SK-N-SH treated with all-trans-retinoic acid at 6 μM for 48 hours (cell line): ENCODE measurements at regions not wholly inside any gene's neighbourhood (a gene's known extent, or its start where the extent isn't known, plus 50 kb on each side); places are given as distances from the start of the nearest gene placed in this dataset.

Experiments used
- ATAC-seq: fragments of 200-7000 bp; cut with Tn5 transposase; 3 replicates; pipeline ENCODE4 v1.9.1; 2020; ENCODE audit warnings: mild to moderate bottlenecking, moderate library complexity
- BACH2 ChIP-seq: fragments of 250-450 bp; sonication (Bioruptor Pico); IDR thresholded peaks from 2 replicates; pipeline ENCODE4 v1.9.0; 2021; ENCODE audit warnings: mild to moderate bottlenecking, borderline replicate concordance
- CSDC2 ChIP-seq: fragments of 250-450 bp; sonication (Bioruptor Pico); IDR thresholded peaks from 2 replicates; pipeline ENCODE4 v1.5.0; 2020; ENCODE audit warnings: mild to moderate bottlenecking, moderate library complexity
- ESRRG ChIP-seq: fragments of 250-450 bp; sonication (Bioruptor Pico); IDR thresholded peaks from 2 replicates; pipeline ENCODE4 v1.6.1; 2021; ENCODE audit warnings: mild to moderate bottlenecking
- GLIS3 ChIP-seq: fragments of 250-450 bp; sonication (Bioruptor Pico); IDR thresholded peaks from 2 replicates; pipeline ENCODE4 v1.5.0; 2020; ENCODE audit warnings: mild to moderate bottlenecking, moderate library complexity
- ISL1 ChIP-seq: fragments of 250-450 bp; sonication (Bioruptor Pico); IDR thresholded peaks from 2 replicates; pipeline ENCODE4 v2.1.2; 2022; ENCODE audit warnings: mild to moderate bottlenecking, moderate library complexity
- OSR1 ChIP-seq: fragments of 250-450 bp; sonication (Bioruptor Pico); IDR thresholded peaks from 2 replicates; pipeline ENCODE4 v1.8.0; 2022; ENCODE audit warnings: moderate library complexity, mild to moderate bottlenecking, inconsistent platforms
- PPARA ChIP-seq: fragments of 250-450 bp; sonication (Bioruptor Pico); IDR thresholded peaks from 2 replicates; pipeline ENCODE4 v1.5.0; 2020; ENCODE audit warnings: mild to moderate bottlenecking, borderline replicate concordance
- RARB ChIP-seq: fragments of 250-450 bp; sonication (Bioruptor Pico); IDR thresholded peaks from 2 replicates; pipeline ENCODE4 v1.8.0; 2021; ENCODE audit warnings: mild to moderate bottlenecking, moderate library complexity
- SNAI2 ChIP-seq: fragments of 250-450 bp; sonication (Bioruptor Pico); IDR thresholded peaks from 2 replicates; pipeline ENCODE4 v1.5.0; 2020; ENCODE audit warnings: mild to moderate bottlenecking, moderate library complexity
- TCF4 ChIP-seq: fragments of 250-450 bp; sonication (Bioruptor Pico); IDR thresholded peaks from 2 replicates; pipeline ENCODE4 v1.8.0; 2021; ENCODE audit warnings: mild to moderate bottlenecking, moderate library complexity, borderline replicate concordance
- TOX ChIP-seq: fragments of 250-450 bp; sonication (Bioruptor Pico); IDR thresholded peaks from 2 replicates; pipeline ENCODE4 v1.8.0; 2021; ENCODE audit warnings: mild to moderate bottlenecking, moderate library complexity, borderline replicate concordance
- ZC3H10 ChIP-seq: fragments of 250-450 bp; sonication (Bioruptor Pico); IDR thresholded peaks from 2 replicates; pipeline ENCODE4 v1.5.1; 2021; ENCODE audit warnings: mild to moderate bottlenecking, moderate library complexity
- ZFP30 ChIP-seq: fragments of 450-650 bp; formaldehyde crosslinking; IDR thresholded peaks from 2 replicates; pipeline ENCODE4 v1.5.0; 2022; ENCODE audit warnings: mild to moderate bottlenecking, moderate library complexity
- ZNF565 ChIP-seq: fragments of 450-650 bp; formaldehyde crosslinking; conservative IDR thresholded peaks from 2 replicates; pipeline ENCODE4 v1.5.0; 2020; ENCODE audit warnings: low read depth, mild to moderate bottlenecking, moderate library complexity
- ZNF70 ChIP-seq: fragments of 450-650 bp; formaldehyde crosslinking; IDR thresholded peaks from 2 replicates; pipeline ENCODE4 v1.5.0; 2020; ENCODE audit warnings: mild to moderate bottlenecking, moderate library complexity
- ZNF8 ChIP-seq: fragments of 450-650 bp; formaldehyde crosslinking; IDR thresholded peaks from 2 replicates; pipeline ENCODE4 v1.5.0; 2020; ENCODE audit warnings: mild to moderate bottlenecking, moderate library complexity
- TF ChIP-seq, protein P1 (sequence below): fragments of 250-450 bp; sonication (Bioruptor Pico); IDR thresholded peaks from 2 replicates; pipeline ENCODE4 v1.8.0; 2020; ENCODE audit warnings: mild to moderate bottlenecking, moderate library complexity, borderline replicate concordance
- TF ChIP-seq, protein P2 (sequence below): fragments of 250-450 bp; sonication (Bioruptor Pico); IDR thresholded peaks from 2 replicates; pipeline ENCODE4 v1.8.0; 2021; ENCODE audit warnings: low read depth, mild to moderate bottlenecking, moderate library complexity, borderline replicate concordance
- TF ChIP-seq, protein P3 (sequence below): fragments of 250-450 bp; sonication (Bioruptor Pico); IDR thresholded peaks from 2 replicates; pipeline ENCODE4 v1.5.1; 2021; ENCODE audit warnings: mild to moderate bottlenecking, moderate library complexity
- TF ChIP-seq, protein P4 (sequence below): fragments of 250-450 bp; sonication (Bioruptor Pico); IDR thresholded peaks from 2 replicates; pipeline ENCODE4 v1.5.1; 2020; ENCODE audit warnings: low read depth, mild to moderate bottlenecking, moderate library complexity
- TF ChIP-seq, protein P5 (sequence below): fragments of 250-450 bp; sonication (Bioruptor Pico); IDR thresholded peaks from 2 replicates; pipeline ENCODE4 v1.5.0; 2020; ENCODE audit warnings: mild to moderate bottlenecking, moderate library complexity

DNA sequence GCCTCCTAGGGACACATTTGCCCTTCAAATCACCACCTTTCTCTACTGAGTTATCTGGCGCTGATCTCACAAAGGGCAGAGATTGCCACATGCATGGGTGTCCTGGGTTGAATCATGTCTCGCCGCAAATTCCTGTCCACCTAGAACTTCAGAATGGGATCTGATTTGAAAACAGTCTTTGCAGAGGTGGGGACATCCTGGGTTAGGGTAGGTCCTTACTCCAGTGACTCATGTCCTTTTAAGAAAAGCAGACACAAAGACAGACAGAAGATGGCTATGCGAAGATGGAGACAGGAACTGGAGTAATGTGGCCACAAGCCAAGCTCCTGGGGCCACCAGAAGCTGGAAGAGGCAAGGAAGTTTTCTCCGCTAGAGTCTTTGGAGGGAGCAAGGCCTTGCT lies 197.4 kb upstream of the SMIM21 start:
- TF ChIP-seq, protein P1, sequence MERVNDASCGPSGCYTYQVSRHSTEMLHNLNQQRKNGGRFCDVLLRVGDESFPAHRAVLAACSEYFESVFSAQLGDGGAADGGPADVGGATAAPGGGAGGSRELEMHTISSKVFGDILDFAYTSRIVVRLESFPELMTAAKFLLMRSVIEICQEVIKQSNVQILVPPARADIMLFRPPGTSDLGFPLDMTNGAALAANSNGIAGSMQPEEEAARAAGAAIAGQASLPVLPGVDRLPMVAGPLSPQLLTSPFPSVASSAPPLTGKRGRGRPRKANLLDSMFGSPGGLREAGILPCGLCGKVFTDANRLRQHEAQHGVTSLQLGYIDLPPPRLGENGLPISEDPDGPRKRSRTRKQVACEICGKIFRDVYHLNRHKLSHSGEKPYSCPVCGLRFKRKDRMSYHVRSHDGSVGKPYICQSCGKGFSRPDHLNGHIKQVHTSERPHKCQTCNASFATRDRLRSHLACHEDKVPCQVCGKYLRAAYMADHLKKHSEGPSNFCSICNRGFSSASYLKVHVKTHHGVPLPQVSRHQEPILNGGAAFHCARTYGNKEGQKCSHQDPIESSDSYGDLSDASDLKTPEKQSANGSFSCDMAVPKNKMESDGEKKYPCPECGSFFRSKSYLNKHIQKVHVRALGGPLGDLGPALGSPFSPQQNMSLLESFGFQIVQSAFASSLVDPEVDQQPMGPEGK, result no peak
- TF ChIP-seq BACH2 (no peak), RARB (CRISPR knock-in tag) (no peak), ZFP30 (CRISPR knock-in tag) (no peak)
- TF ChIP-seq, protein P2, sequence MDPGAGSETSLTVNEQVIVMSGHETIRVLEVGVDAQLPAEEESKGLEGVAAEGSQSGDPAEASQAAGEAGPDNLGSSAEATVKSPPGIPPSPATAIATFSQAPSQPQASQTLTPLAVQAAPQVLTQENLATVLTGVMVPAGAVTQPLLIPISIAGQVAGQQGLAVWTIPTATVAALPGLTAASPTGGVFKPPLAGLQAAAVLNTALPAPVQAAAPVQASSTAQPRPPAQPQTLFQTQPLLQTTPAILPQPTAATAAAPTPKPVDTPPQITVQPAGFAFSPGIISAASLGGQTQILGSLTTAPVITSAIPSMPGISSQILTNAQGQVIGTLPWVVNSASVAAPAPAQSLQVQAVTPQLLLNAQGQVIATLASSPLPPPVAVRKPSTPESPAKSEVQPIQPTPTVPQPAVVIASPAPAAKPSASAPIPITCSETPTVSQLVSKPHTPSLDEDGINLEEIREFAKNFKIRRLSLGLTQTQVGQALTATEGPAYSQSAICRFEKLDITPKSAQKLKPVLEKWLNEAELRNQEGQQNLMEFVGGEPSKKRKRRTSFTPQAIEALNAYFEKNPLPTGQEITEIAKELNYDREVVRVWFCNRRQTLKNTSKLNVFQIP (CRISPR knock-in tag), result no peak
- TF ChIP-seq, protein P3, sequence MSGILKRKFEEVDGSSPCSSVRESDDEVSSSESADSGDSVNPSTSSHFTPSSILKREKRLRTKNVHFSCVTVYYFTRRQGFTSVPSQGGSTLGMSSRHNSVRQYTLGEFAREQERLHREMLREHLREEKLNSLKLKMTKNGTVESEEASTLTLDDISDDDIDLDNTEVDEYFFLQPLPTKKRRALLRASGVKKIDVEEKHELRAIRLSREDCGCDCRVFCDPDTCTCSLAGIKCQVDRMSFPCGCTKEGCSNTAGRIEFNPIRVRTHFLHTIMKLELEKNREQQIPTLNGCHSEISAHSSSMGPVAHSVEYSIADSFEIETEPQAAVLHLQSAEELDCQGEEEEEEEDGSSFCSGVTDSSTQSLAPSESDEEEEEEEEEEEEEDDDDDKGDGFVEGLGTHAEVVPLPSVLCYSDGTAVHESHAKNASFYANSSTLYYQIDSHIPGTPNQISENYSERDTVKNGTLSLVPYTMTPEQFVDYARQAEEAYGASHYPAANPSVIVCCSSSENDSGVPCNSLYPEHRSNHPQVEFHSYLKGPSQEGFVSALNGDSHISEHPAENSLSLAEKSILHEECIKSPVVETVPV (CRISPR knock-in tag), result no peak
- ATAC-seq, result no peak

DNA sequence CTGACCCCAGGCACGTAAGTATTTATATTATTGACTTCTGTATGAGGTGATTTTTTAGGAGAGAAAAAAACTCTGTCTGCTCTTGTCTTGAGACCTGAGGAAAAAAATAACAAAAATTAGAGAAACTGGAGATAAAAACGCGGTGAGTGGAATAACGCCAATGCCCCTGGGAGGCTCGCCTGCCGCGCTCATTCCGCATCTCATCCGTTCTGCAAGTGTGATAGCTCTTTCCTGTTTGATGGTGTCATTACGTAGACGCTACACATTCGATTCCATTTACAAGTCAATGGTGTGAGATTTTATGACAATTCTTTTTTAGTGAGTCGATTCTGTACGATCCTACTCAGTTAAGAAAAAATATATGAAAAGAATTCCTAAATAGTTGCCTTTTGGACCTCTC lies 194.3 kb upstream of the SMIM21 start:
- ATAC-seq, result no peak
- no peak for TF ChIP-seq SNAI2 (CRISPR knock-in tag)
- TF ChIP-seq, protein P4, sequence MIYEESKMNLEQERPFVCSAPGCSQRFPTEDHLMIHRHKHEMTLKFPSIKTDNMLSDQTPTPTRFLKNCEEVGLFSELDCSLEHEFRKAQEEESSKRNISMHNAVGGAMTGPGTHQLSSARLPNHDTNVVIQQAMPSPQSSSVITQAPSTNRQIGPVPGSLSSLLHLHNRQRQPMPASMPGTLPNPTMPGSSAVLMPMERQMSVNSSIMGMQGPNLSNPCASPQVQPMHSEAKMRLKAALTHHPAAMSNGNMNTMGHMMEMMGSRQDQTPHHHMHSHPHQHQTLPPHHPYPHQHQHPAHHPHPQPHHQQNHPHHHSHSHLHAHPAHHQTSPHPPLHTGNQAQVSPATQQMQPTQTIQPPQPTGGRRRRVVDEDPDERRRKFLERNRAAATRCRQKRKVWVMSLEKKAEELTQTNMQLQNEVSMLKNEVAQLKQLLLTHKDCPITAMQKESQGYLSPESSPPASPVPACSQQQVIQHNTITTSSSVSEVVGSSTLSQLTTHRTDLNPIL (CRISPR knock-in tag), result no peak
- TF ChIP-seq GLIS3, result no peak
- TF ChIP-seq, protein P1, result no peak
- no peak for TF ChIP-seq TOX (CRISPR knock-in tag)
- TF ChIP-seq OSR1 (CRISPR knock-in tag), result no peak
- no peak for TF ChIP-seq ZFP30 (CRISPR knock-in tag)
- no peak for TF ChIP-seq RARB (CRISPR knock-in tag)
- TF ChIP-seq ZNF70 (CRISPR knock-in tag), result no peak
- no peak for TF ChIP-seq ZC3H10 (CRISPR knock-in tag)
- no peak for TF ChIP-seq ISL1 (CRISPR knock-in tag)
- TF ChIP-seq ZNF8 (CRISPR knock-in tag), result no peak
- no peak for TF ChIP-seq TCF4
- TF ChIP-seq CSDC2 (CRISPR knock-in tag), result no peak
- no peak for TF ChIP-seq ZNF565 (CRISPR knock-in tag)
- no peak for TF ChIP-seq PPARA (CRISPR knock-in tag)
- TF ChIP-seq, protein P3 (CRISPR knock-in tag), result no peak
- no peak for TF ChIP-seq ESRRG (CRISPR knock-in tag)
- no peak for TF ChIP-seq BACH2

DNA sequence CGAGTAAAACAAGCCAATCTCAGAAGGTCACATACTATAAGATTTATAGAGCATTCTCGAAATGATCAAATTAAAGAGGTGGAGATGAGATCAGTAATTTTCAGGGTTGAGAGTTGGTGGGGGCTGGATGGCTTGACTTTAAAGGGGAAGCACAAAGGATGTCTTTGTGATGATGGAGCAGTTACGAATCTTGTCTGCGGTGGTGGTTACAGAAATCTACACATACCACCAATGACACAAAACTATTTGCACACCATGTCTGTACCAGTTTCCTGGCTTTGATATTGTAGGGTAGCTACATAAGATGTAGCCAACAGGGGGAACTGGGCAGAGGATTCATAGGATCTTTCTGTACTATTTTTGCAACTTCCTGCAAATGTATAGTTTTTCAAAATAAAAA lies 190.6 kb upstream of the SMIM21 start:
- TF ChIP-seq, protein P2 (CRISPR knock-in tag), result no peak
- TF ChIP-seq CSDC2 (CRISPR knock-in tag) (no peak), TCF4 (no peak), ZNF565 (CRISPR knock-in tag) (no peak), ISL1 (CRISPR knock-in tag) (no peak), GLIS3 (no peak), SNAI2 (CRISPR knock-in tag) (no peak), OSR1 (CRISPR knock-in tag) (no peak), ESRRG (CRISPR knock-in tag) (no peak), TOX (CRISPR knock-in tag) (no peak)
- TF ChIP-seq, protein P5, sequence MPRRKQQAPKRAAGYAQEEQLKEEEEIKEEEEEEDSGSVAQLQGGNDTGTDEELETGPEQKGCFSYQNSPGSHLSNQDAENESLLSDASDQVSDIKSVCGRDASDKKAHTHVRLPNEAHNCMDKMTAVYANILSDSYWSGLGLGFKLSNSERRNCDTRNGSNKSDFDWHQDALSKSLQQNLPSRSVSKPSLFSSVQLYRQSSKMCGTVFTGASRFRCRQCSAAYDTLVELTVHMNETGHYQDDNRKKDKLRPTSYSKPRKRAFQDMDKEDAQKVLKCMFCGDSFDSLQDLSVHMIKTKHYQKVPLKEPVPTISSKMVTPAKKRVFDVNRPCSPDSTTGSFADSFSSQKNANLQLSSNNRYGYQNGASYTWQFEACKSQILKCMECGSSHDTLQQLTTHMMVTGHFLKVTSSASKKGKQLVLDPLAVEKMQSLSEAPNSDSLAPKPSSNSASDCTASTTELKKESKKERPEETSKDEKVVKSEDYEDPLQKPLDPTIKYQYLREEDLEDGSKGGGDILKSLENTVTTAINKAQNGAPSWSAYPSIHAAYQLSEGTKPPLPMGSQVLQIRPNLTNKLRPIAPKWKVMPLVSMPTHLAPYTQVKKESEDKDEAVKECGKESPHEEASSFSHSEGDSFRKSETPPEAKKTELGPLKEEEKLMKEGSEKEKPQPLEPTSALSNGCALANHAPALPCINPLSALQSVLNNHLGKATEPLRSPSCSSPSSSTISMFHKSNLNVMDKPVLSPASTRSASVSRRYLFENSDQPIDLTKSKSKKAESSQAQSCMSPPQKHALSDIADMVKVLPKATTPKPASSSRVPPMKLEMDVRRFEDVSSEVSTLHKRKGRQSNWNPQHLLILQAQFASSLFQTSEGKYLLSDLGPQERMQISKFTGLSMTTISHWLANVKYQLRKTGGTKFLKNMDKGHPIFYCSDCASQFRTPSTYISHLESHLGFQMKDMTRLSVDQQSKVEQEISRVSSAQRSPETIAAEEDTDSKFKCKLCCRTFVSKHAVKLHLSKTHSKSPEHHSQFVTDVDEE, result no peak

More for the DNA sequence above, 190.6 kb upstream of the SMIM21 start:
- ATAC-seq, result no peak
